ENCODE measurements at regions not wholly inside any gene's neighbourhood (a gene's known extent, or its start where the extent isn't known, plus 50 kb on each side); places are given as distances from the start of the nearest gene placed in this dataset.

- no peak for TF ChIP-seq GABPA (IDR thresholded peaks at IDR 0.05 in 1 of 2, conservative IDR thresholded peaks at IDR 0.05 in 1 of 2)
- no peak for TF ChIP-seq CTCF (IDR thresholded peaks at IDR 0.05; ENCODE audit: low read depth, low read length, missing input control)
- TF ChIP-seq FOXA1 (IDR thresholded peaks at IDR 0.05), result no peak
- no peak for TF ChIP-seq YY1 (IDR thresholded peaks at IDR 0.05)
- no peak for TF ChIP-seq JUND (IDR thresholded peaks at IDR 0.05)
- TF ChIP-seq MAX (IDR thresholded peaks at IDR 0.05), result no peak
- no peak for TF ChIP-seq ZBTB33 (IDR thresholded peaks at IDR 0.05)
- no peak for TF ChIP-seq REST (IDR thresholded peaks at IDR 0.05)
- TF ChIP-seq ATF3 (IDR thresholded peaks at IDR 0.05), result no peak
- no peak for TF ChIP-seq RAD21 (IDR thresholded peaks at IDR 0.05)
- TF ChIP-seq EGR1 (IDR thresholded peaks at IDR 0.05; ENCODE audit: low read depth in 2 of 2), result no peak
Observed at GRCh38 chr2:8141780-8142179, 540.1 kb upstream of the ID2 start.
